Mammary epithelial cell (primary cell): ENCODE measurements at regions not wholly inside any gene's neighbourhood (a gene's known extent, or its start where the extent isn't known, plus 50 kb on each side); places are given as distances from the start of the nearest gene placed in this dataset.

Experiments used
- EZH2 ChIP-seq: IDR thresholded peaks from 2 replicates; pipeline ENCODE4 v1.6.1; 2012; ENCODE audit warnings: low read length, inconsistent platforms, borderline replicate concordance
- TF ChIP-seq, protein P1 (sequence below), 2 donors: IDR thresholded peaks in 1 of 2; conservative IDR thresholded peaks in 1 of 2; 2 replicates each; pipeline ENCODE4 v1.5.1; 2011 to 2012; ENCODE audit warnings: inconsistent platforms in 2 of 2, low read length in 2 of 2, mild to moderate bottlenecking in 2 of 2, control low read depth in 1 of 2, low read depth in 1 of 2; ENCODE audit not compliant: insufficient read depth in 1 of 2; ENCODE audit errors: extremely low read depth in 1 of 2

DNA sequence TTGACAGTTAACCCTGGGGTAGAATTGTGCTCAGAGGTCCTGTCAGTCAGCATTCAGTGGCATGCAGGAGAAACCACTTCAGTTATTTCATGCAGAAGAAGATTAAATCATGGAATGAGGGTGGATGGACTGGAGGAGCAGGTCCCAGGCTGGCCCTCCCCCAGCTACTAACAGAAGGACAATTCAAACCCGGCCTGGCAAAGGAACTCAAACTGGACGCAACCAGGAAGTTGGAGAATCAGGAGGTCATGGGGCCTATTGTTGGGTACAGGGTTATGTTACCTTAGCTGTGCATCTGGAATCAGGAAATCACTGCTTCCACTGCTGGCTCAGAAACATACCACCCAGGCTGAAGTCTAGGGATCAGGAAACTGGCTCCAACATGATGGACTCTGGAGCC, 121.4 kb downstream of the GPAT3 start:
- TF ChIP-seq, protein P1, sequence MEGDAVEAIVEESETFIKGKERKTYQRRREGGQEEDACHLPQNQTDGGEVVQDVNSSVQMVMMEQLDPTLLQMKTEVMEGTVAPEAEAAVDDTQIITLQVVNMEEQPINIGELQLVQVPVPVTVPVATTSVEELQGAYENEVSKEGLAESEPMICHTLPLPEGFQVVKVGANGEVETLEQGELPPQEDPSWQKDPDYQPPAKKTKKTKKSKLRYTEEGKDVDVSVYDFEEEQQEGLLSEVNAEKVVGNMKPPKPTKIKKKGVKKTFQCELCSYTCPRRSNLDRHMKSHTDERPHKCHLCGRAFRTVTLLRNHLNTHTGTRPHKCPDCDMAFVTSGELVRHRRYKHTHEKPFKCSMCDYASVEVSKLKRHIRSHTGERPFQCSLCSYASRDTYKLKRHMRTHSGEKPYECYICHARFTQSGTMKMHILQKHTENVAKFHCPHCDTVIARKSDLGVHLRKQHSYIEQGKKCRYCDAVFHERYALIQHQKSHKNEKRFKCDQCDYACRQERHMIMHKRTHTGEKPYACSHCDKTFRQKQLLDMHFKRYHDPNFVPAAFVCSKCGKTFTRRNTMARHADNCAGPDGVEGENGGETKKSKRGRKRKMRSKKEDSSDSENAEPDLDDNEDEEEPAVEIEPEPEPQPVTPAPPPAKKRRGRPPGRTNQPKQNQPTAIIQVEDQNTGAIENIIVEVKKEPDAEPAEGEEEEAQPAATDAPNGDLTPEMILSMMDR (conservative IDR thresholded peaks at IDR 0.05 in 1 of 2, IDR thresholded peaks at IDR 0.05 in 1 of 2; ENCODE audit: extremely low read depth in 1 of 2, insufficient read depth in 1 of 2, low read depth in 1 of 2, low read length in 2 of 2): no peak
- no peak for TF ChIP-seq EZH2
